Astrocyte of the cerebellum (primary cell): ENCODE measurements at regions not wholly inside any gene's neighbourhood (a gene's known extent, or its start where the extent isn't known, plus 50 kb on each side); places are given as distances from the start of the nearest gene placed in this dataset.

Experiments used
- DNase-seq: peaks from one replicate; pipeline ENCODE4 v3.0.0-alpha.2; 2011; ENCODE audit warnings: low read depth
- H3K4me3 ChIP-seq: 2 replicates; pipeline ENCODE4 v1.5.1; 2011; ENCODE audit warnings: mild to moderate bottlenecking, low read depth, low read length, moderate library complexity
- CTCF ChIP-seq: IDR thresholded peaks from 2 replicates; pipeline ENCODE4 v1.5.1; 2012; ENCODE audit warnings: low read length, low read depth, moderate library complexity, mild to moderate bottlenecking; ENCODE audit errors: missing control alignments
- in situ Hi-C: cut with HindIII; loops from 2 replicates; pipeline ENCODE4 v1.10.0; 2017; ENCODE audit warnings: low sequenced_read_pairs

DNA sequence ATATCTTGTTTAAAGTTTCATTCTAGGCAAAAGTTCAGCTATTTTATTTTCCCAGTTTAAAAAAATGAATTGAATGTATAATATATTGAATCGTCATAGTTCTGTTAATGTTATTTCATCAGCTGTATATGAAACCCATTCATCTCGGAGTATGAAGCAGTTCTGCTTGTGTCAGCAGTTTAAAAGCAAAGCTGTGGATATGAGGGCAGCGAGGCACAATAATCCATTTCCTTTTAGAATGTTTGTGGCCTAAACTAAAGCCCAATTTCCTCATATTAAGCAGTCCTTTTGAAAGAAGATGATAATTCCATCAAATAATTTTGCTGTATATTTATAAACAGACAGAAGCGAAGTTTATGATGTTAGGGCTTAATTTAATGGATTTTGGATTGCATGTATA lies 300.1 kb downstream of the SAMD5 start:
- DNase-seq: no peak
- in situ Hi-C loops: no loop called here
- no peak overlapping the region for H3K4me3 ChIP-seq
- no peak for TF ChIP-seq CTCF

- in situ Hi-C loops: no loop called here
- no peak for TF ChIP-seq CTCF
- DNase-seq: no peak
- no peak overlapping the region for H3K4me3 ChIP-seq
Measured at GRCh38 chr6:147811913-147812629, 303.6 kb downstream of the SAMD5 start.

GRCh38 chr6:147817042-147817689 lies 308.7 kb downstream of the SAMD5 start:
- TF ChIP-seq CTCF: no peak
- no peak for DNase-seq
- in situ Hi-C loops: no loop called here
- H3K4me3 ChIP-seq: no peak overlapping the region

- DNase-seq: no peak
- no peak overlapping the region for H3K4me3 ChIP-seq
- TF ChIP-seq CTCF: no peak
- in situ Hi-C loops: no loop called here
Measured at GRCh38 chr6:147820520-147820919, 312.0 kb downstream of the SAMD5 start.

DNA sequence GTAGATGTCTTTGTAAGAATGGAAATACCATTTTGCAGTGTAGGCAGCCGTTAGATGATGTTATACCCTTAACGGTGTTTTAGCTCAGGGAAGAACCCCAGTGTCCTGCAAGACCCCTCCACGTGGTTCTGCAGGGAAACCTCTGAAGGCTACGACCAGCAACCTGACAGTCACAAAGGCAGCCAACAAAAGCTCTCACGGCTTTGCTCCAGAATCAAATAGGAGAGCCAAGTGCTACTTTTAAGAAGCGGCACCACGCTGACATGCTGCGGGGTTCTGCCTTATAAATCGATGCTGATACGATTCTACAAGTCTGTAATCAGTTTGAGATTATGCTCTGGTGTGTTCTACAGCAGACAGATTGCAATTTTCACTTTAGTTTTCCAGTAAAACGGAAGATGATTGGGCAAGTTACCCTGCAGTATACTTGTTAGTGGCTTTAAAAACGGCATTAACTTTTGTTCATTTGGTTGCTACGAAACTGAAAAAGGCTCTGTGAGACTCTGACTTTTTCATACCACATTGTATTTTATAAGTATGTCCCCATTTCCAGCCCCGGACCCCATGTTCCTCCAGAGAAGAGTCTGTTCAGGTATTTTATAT lies 312.9 kb downstream of the SAMD5 start:
- no peak for DNase-seq
- in situ Hi-C loops: no loop called here
- TF ChIP-seq CTCF: no peak
- peak overlapping the region; percentile 17 for H3K4me3 ChIP-seq

- H3K4me3 ChIP-seq: no peak overlapping the region
- DNase-seq: no peak
- no peak for TF ChIP-seq CTCF
- in situ Hi-C loops: no loop called here
Measured at GRCh38 chr6:147823936-147824335, 315.4 kb downstream of the SAMD5 start.
